ENCODE measurements at regions not wholly inside any gene's neighbourhood (a gene's known extent, or its start where the extent isn't known, plus 50 kb on each side); places are given as distances from the start of the nearest gene placed in this dataset.

DNA sequence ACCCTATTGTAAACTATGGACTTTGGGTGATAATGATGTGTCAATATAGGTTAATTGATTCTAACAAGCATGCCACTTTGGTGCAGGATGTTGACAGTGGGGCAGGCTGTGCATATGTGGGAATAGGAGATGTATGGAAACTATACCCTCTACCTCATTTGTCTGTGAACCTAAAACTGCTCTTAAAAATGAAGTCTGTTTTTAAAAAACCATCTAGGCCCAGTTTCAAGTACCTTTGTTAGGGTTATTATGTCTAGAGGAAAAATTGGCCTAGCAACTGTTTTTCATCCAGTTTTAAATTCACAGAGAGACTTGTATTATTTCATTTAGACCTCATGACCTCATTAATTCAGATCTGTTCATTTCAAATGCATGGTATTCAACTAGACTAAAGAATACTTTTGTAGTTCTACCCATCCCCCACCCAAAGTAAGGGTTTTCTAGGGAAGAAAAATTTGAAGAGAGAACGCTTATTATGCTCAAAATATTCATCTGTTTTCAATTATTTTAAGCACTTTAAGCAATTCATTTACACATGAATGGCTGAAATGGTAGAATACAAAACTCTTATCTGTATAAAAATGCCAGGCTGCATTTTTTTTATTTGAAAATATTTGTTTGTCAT lies 1781.9 kb upstream of the MIR17HG start:
- H3K9me3 Mint-ChIP-seq, result peaks cover 2 to 3% of the 10 kb centered on the region in 2 donors
- no peak overlapping the region for H3K4me3 Mint-ChIP-seq
- no peak overlapping the region for H3K27ac Mint-ChIP-seq
- H3K27me3 Mint-ChIP-seq (ENCODE audit: low read depth), result no peaks in the 10 kb centered on the region
- no peaks in the 10 kb centered on the region for H3K36me3 Mint-ChIP-seq (ENCODE audit: insufficient read depth in 2 of 2)
- no peak for ATAC-seq (replicated peaks in 1 of 2)
- DNase-seq, result no peak
- H3K4me1 Mint-ChIP-seq (ENCODE audit: low read depth), result no peaks in the 10 kb centered on the region

DNA sequence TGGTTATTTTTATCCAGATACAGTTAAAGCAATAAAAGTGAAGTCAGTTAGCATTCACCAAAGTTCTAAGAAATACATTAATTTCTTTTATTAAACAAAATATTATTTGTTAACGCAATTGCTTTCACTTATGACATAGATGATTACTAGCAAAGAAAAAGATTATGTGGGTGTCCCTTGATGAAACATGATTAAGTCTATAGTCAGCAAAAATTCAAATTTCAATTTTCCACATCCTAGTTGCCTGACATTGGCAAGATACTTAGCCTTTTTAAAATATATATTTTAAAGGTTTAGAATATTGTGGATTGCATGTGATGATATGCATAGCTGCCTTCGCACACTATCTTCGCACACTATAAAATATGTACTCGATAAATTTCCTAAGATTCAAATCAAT lies 1780.5 kb upstream of the MIR17HG start:
- H3K36me3 Mint-ChIP-seq (ENCODE audit: insufficient read depth in 2 of 2), result no peaks in the 10 kb centered on the region
- no peak for DNase-seq
- peaks cover 4 to 6% of the 10 kb centered on the region in 2 donors for H3K9me3 Mint-ChIP-seq
- no peaks in the 10 kb centered on the region for H3K27me3 Mint-ChIP-seq (ENCODE audit: low read depth)
- no peak for ATAC-seq (replicated peaks in 1 of 2)
- no peaks in the 10 kb centered on the region for H3K4me1 Mint-ChIP-seq (ENCODE audit: low read depth)
- H3K27ac Mint-ChIP-seq, result no peak overlapping the region
- no peak overlapping the region for H3K4me3 Mint-ChIP-seq

DNA sequence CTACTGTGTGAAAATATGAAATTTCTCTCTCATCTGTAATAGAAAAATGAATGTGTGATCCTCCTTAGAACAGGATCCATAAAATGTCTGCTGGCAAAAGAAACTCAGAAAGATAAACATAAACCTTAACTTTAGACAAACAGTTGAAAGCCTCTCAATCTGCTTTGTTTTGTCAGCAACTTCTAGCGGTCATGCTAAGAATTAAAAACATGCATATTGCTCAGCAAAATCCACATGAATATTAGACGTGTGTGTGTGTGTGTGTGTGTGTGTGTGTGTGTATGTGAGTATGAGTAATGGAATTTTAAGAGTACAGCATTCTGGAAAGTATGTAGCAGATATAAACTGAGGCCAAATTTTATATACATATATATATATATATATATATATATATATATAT lies 1779.2 kb upstream of the MIR17HG start:
- Mint-ChIP-seq H3K9me3 (peaks cover 4 to 10% of the 10 kb centered on the region in 2 donors), H3K4me1 (ENCODE audit: low read depth) (no peaks in the 10 kb centered on the region), H3K27me3 (ENCODE audit: low read depth) (no peaks in the 10 kb centered on the region), H3K4me3 (no peak overlapping the region), H3K36me3 (ENCODE audit: insufficient read depth in 2 of 2) (no peaks in the 10 kb centered on the region), H3K27ac (no peak overlapping the region)
- DNase-seq, result no peak
- no peak for ATAC-seq (replicated peaks in 1 of 2)

DNA sequence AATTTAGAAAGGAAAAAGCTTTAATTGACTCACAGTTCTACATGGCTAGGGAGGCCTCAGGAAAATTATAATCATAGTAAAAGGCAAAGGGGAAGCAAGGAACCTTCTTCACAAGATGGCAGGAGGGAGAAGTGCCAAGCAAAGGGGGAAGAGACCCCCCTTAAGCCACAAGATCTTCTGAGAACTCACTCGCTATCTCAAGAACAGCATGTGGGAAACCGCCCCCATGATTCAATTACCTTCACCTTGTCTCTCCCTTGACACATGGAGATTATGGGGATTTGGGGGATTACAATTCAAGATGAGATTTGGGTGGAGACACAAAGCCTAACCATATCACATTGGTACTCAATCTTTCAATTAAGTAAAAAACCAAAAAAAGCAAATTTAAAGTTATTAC lies 1778.7 kb upstream of the MIR17HG start:
- H3K36me3 Mint-ChIP-seq (ENCODE audit: insufficient read depth in 2 of 2), result no peaks in the 10 kb centered on the region
- H3K27me3 Mint-ChIP-seq (ENCODE audit: low read depth), result no peaks in the 10 kb centered on the region

DNA sequence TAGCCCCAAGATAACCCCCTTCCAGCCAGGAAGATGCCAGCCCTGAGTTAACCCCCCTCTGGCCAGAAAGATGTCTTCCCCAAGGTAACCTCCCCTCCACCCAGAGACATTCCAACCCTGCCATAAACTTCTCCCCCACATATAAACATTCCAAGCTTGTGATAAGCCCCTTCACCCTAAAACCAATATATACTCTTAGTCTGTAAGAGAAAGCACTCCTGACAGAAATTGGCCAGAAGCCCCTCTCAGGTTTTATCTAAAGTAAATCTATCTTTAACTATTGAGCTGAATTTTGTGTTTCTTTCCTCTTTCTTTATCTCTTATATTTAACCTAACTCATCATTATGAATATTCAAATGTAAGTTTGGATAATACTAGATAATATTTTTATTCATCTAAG lies 1775.8 kb upstream of the MIR17HG start:
- Mint-ChIP-seq H3K36me3 (ENCODE audit: insufficient read depth in 2 of 2) (no peaks in the 10 kb centered on the region), H3K27me3 (ENCODE audit: low read depth) (no peaks in the 10 kb centered on the region), H3K27ac (no peak overlapping the region), H3K4me1 (ENCODE audit: low read depth) (no peaks in the 10 kb centered on the region), H3K4me3 (no peak overlapping the region), H3K9me3 (peaks cover 5 to 13% of the 10 kb centered on the region in 2 donors)
- ATAC-seq (replicated peaks in 1 of 2), result no peak
- DNase-seq, result no peak

More for the DNA sequence above, 1778.7 kb upstream of the MIR17HG start:
- Mint-ChIP-seq H3K9me3 (peaks cover 4 to 10% of the 10 kb centered on the region in 2 donors), H3K27ac (no peak overlapping the region), H3K4me1 (ENCODE audit: low read depth) (no peaks in the 10 kb centered on the region), H3K4me3 (no peak overlapping the region)
- DNase-seq, result no peak
- no peak for ATAC-seq (replicated peaks in 1 of 2)

DNA sequence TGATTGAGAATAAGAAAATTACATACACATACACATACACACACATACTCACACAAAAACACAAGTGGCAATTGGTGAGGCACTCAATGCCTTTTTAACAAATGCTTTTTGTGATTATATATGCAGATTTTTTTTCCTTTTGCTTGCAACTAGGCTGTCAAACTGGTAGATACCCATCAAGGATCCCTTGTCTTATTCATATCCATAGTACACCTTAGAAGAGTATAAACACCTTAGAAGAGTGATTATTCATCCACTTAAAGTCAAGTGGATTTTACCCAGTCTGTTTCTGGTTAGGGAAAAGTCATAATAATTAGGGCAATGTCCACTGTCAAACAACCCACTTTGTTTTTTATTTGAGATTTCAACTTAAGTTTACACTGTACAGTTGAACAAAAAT lies 1773.4 kb upstream of the MIR17HG start:
- H3K9me3 Mint-ChIP-seq, result peaks cover 5 to 13% of the 10 kb centered on the region in 2 donors
- no peaks in the 10 kb centered on the region for H3K36me3 Mint-ChIP-seq (ENCODE audit: insufficient read depth in 2 of 2)
- DNase-seq (no peak), ATAC-seq (replicated peaks in 1 of 2) (no peak)
- H3K4me3 Mint-ChIP-seq, result no peak overlapping the region
- no peaks in the 10 kb centered on the region for H3K27me3 Mint-ChIP-seq (ENCODE audit: low read depth)
- no peaks in the 10 kb centered on the region for H3K4me1 Mint-ChIP-seq (ENCODE audit: low read depth)
- no peak overlapping the region for H3K27ac Mint-ChIP-seq

DNA sequence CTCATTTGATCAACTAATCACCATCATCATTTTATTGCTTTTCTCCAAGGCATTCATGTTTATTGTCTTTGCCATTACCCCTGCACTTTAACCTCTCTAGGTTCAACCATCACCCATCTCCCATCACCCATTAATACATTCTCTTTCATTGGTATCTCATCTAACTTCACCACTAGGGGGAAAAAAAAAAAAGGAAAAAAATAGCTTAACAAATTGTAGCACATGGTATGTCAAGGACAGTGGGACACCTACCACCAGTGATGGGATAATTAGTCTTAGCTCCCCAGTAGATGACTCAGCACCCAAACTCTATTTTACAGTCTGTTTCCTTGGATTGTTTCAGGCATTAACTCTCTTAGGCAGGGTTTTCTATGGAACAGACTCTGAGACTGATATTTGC lies 1770.2 kb upstream of the MIR17HG start:
- Mint-ChIP-seq H3K9me3 (peaks cover 2 to 11% of the 10 kb centered on the region in 2 donors), H3K27ac (no peak overlapping the region), H3K4me3 (no peak overlapping the region), H3K4me1 (ENCODE audit: low read depth) (no peaks in the 10 kb centered on the region), H3K27me3 (ENCODE audit: low read depth) (no peaks in the 10 kb centered on the region), H3K36me3 (ENCODE audit: insufficient read depth in 2 of 2) (no peaks in the 10 kb centered on the region)
- no peak for DNase-seq
- ATAC-seq (replicated peaks in 1 of 2), result no peak

DNA sequence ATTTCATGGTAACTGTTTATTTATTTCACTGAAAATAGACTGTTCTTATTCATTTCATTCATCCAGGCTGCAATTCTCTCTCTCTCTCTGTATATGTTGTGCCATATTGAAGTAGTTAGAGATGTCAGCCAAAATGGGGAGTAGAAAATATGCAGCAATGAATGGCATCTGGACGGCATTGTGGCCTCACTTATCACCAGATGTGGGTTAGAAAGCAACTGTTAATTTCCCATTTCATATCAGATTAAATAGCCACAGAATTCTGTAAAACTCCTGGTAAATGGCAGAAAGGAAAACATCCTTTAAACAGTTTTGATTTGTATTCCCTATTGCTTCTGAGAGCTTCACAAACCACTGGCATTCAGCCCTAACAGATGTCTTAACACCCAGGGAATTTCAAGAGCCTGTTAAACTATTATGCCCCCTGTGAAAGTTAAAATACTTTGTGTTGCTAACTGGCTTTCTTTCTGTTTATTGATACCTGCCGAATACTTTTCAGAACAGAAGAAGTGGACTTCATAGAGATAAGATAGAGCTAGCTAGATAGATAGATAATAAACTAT lies 1763.3 kb upstream of the MIR17HG start:
- Mint-ChIP-seq H3K36me3 (ENCODE audit: insufficient read depth in 2 of 2) (no peaks in the 10 kb centered on the region), H3K9me3 (peaks cover 0 to 3% of the 10 kb centered on the region in 2 donors), H3K4me3 (no peak overlapping the region), H3K4me1 (ENCODE audit: low read depth) (no peaks in the 10 kb centered on the region), H3K27me3 (ENCODE audit: low read depth) (no peaks in the 10 kb centered on the region), H3K27ac (no peak overlapping the region)
- no peak for ATAC-seq (replicated peaks in 1 of 2)
- no peak for DNase-seq

DNA sequence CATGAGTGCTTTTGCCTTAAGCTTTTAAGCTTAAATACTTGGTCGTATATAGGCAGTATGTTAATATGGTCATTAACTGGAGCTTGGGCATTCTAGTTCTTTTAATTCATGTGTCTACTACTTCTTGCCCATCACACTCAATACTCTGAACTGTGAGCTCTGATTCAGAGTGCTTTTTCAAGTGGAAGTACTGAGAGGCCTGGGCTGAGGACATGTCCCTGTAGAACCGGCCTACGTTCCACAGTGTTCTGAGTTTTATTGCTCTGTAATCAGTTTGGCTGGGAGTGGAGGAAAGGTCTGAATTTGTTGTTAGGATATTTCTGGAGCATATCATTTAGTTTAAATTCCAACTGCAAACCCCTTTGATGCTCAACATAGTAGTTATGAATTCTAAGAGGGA lies 1744.8 kb upstream of the MIR17HG start:
- Mint-ChIP-seq H3K27ac (no peak overlapping the region), H3K36me3 (ENCODE audit: insufficient read depth in 2 of 2) (no peaks in the 10 kb centered on the region), H3K9me3 (peaks cover 5 to 6% of the 10 kb centered on the region in 2 donors), H3K4me1 (ENCODE audit: low read depth) (no peaks in the 10 kb centered on the region), H3K4me3 (no peak overlapping the region), H3K27me3 (ENCODE audit: low read depth) (no peaks in the 10 kb centered on the region)
- ATAC-seq (replicated peaks in 1 of 2) (no peak), DNase-seq (no peak)

DNA sequence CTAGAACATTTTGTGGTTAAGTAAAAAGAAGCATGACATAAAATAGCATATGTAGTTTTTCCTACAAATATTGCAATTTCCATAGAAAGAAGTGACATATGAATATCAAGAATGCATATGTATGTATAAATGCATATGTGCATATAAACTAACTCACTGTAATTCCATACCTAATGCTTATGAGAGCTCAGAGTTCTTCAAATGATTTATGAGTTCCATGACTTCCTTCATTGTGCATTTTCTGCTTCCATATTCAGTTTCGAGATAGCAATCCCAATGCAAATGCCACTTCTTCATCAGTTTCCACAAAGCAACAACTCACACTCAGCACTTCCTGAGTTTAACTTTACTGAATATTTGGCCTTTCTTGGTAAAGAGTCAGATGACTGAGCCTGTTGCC lies 1744.3 kb upstream of the MIR17HG start:
- no peak overlapping the region for H3K4me3 Mint-ChIP-seq
- no peaks in the 10 kb centered on the region for H3K27me3 Mint-ChIP-seq (ENCODE audit: low read depth)
- H3K36me3 Mint-ChIP-seq (ENCODE audit: insufficient read depth in 2 of 2), result no peaks in the 10 kb centered on the region
- peaks cover 5 to 6% of the 10 kb centered on the region in 2 donors for H3K9me3 Mint-ChIP-seq
- no peak for ATAC-seq (replicated peaks in 1 of 2)
- no peak for DNase-seq
- no peaks in the 10 kb centered on the region for H3K4me1 Mint-ChIP-seq (ENCODE audit: low read depth)
- no peak overlapping the region for H3K27ac Mint-ChIP-seq

DNA sequence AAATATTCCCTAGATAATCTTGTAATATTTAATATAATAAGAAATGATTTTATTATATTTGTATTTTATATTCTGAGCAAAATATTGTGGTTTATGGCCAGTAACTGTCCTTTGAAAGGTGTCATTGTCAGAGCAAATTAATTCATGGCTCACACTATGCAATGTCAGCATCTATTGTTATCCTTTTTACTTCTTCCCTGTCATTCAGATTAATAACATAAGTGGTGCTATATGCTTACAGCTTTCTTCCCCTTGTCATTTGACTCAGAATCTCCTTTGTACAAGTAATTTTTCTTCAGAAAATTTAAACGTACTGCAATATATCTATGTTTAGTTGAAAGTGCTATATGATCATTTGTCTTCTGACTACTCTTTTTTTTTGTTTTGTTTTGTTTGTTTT lies 1738.2 kb upstream of the MIR17HG start:
- no peak overlapping the region for H3K27ac Mint-ChIP-seq
- peaks cover 7 to 10% of the 10 kb centered on the region in 2 donors for H3K9me3 Mint-ChIP-seq
- H3K4me1 Mint-ChIP-seq (ENCODE audit: low read depth), result no peaks in the 10 kb centered on the region
- no peaks in the 10 kb centered on the region for H3K36me3 Mint-ChIP-seq (ENCODE audit: insufficient read depth in 2 of 2)
- no peaks in the 10 kb centered on the region for H3K27me3 Mint-ChIP-seq (ENCODE audit: low read depth)
- no peak for DNase-seq
- no peak overlapping the region for H3K4me3 Mint-ChIP-seq
- no peak for ATAC-seq (replicated peaks in 1 of 2)

DNA sequence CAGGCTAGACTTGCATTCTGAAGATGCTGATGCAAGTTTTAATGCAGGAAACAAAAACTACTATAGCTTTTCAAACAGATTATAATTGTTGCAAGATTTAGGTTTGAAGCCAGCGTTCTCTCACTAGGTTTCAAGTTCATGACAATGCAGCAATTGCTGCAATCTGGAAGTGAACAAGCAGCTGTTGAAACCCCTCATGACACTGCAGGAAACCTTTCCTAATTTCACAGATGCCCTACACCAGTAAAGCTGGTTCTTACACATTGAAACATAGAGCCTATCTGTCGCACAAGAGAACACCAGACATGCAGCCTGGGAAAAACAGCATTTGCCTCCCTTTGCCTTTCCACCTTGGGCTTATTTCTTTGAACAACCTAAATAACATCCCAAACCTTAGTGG lies 1737.2 kb upstream of the MIR17HG start:
- DNase-seq, result no peak

DNA sequence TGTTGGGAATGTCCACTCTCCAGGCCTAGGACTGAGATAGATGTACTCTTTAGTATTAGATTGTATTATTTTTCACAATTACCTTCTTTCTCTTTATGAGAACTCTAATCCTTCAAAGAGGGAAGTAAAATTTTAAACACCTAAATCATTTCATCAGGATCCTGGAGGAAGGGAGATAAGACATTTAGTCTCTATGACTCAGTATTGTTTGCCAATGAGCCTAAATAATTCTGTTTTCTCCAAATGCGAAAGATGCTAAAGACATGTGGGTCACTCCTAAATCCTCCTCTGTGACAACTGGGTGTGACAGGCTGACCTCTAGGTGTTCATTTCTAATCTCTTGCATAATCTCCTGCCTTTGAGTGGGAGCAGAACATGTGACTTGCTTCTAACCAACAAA lies 1736.6 kb upstream of the MIR17HG start:
- Mint-ChIP-seq H3K27me3 (ENCODE audit: low read depth) (no peaks in the 10 kb centered on the region), H3K9me3 (peaks cover 5 to 6% of the 10 kb centered on the region in 2 donors)

More for the DNA sequence above, 1737.2 kb upstream of the MIR17HG start:
- Mint-ChIP-seq H3K36me3 (ENCODE audit: insufficient read depth in 2 of 2) (no peaks in the 10 kb centered on the region), H3K9me3 (peaks cover 5 to 7% of the 10 kb centered on the region in 2 donors), H3K4me3 (no peak overlapping the region), H3K27ac (no peak overlapping the region), H3K27me3 (ENCODE audit: low read depth) (no peaks in the 10 kb centered on the region), H3K4me1 (ENCODE audit: low read depth) (no peaks in the 10 kb centered on the region)
- no peak for ATAC-seq (replicated peaks in 1 of 2)

DNA sequence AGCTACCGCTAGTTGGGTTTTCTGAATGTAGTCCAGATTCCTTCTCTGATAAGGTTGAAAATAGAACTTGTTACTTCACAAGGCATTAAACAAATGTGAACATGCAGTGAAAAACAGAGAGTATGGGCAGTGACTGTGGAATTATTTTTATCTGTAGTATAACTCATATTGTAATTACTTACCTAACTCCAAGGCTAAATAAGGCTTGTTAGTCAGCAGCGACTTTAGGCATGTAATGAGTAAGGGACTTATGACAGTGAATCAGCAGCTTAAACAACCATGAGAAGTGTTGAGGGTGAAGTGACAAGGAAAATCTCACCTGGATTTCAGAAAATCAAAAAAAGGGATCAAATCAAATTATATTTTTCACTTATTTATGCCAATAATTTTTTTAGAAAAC lies 1719.5 kb upstream of the MIR17HG start:
- H3K27ac Mint-ChIP-seq, result no peak overlapping the region
- H3K4me1 Mint-ChIP-seq (ENCODE audit: low read depth), result no peaks in the 10 kb centered on the region

More for the DNA sequence above, 1736.6 kb upstream of the MIR17HG start:
- H3K4me1 Mint-ChIP-seq (ENCODE audit: low read depth), result no peaks in the 10 kb centered on the region
- no peak overlapping the region for H3K4me3 Mint-ChIP-seq
- no peak for DNase-seq
- no peak for ATAC-seq (replicated peaks in 1 of 2)
- H3K27ac Mint-ChIP-seq, result no peak overlapping the region
- H3K36me3 Mint-ChIP-seq (ENCODE audit: insufficient read depth in 2 of 2), result no peaks in the 10 kb centered on the region

More for the DNA sequence above, 1719.5 kb upstream of the MIR17HG start:
- DNase-seq, result no peak
- Mint-ChIP-seq H3K36me3 (ENCODE audit: insufficient read depth in 2 of 2) (no peaks in the 10 kb centered on the region), H3K9me3 (peaks cover 11 to 15% of the 10 kb centered on the region in 2 donors), H3K4me3 (no peak overlapping the region), H3K27me3 (ENCODE audit: low read depth) (no peaks in the 10 kb centered on the region)
- no peak for ATAC-seq (replicated peaks in 1 of 2)
